VCaP (cell line): ENCODE measurements at regions not wholly inside any gene's neighbourhood (a gene's known extent, or its start where the extent isn't known, plus 50 kb on each side); places are given as distances from the start of the nearest gene placed in this dataset.

Experiments used
- H3K27ac ChIP-seq: fragments of 450-650 bp; 2 replicates; pipeline ENCODE4 v1.5.1; 2017
- CTCF ChIP-seq: fragments of 450-650 bp; conservative IDR thresholded peaks from 2 replicates; pipeline ENCODE4 v1.5.1; 2017; ENCODE audit warnings: mild to moderate bottlenecking, moderate library complexity

- TF ChIP-seq CTCF: no peak
- no peak overlapping the region for H3K27ac ChIP-seq
Observed at GRCh38 chr10:33632432-33632831, 298.0 kb upstream of the NRP1 start.

GRCh38 chr10:33631991-33632390 lies 297.5 kb upstream of the NRP1 start:
- TF ChIP-seq CTCF: no peak
- H3K27ac ChIP-seq: no peak overlapping the region

GRCh38 chr10:33630761-33631160 lies 296.3 kb upstream of the NRP1 start:
- TF ChIP-seq CTCF: no peak
- H3K27ac ChIP-seq: no peak overlapping the region

GRCh38 chr10:33627611-33628010 lies 293.1 kb upstream of the NRP1 start:
- H3K27ac ChIP-seq: no peak overlapping the region
- no peak for TF ChIP-seq CTCF

- no peak overlapping the region for H3K27ac ChIP-seq
- TF ChIP-seq CTCF: no peak
Observed at GRCh38 chr10:33626798-33627466, 292.5 kb upstream of the NRP1 start.

- no peak for TF ChIP-seq CTCF
- H3K27ac ChIP-seq: no peak overlapping the region
Observed at GRCh38 chr10:33623669-33624068, 289.2 kb upstream of the NRP1 start.

- H3K27ac ChIP-seq: no peak overlapping the region
- no peak for TF ChIP-seq CTCF
Observed at GRCh38 chr10:33621101-33621500, 286.6 kb upstream of the NRP1 start.
